ENCODE measurements at regions not wholly inside any gene's neighbourhood (a gene's known extent, or its start where the extent isn't known, plus 50 kb on each side); places are given as distances from the start of the nearest gene placed in this dataset.
"Not testable (repeated sequence)": the region's sequence is repeated elsewhere in the genome, so short reads cannot be mapped to it uniquely, and the experiment has no call there.

DNA sequence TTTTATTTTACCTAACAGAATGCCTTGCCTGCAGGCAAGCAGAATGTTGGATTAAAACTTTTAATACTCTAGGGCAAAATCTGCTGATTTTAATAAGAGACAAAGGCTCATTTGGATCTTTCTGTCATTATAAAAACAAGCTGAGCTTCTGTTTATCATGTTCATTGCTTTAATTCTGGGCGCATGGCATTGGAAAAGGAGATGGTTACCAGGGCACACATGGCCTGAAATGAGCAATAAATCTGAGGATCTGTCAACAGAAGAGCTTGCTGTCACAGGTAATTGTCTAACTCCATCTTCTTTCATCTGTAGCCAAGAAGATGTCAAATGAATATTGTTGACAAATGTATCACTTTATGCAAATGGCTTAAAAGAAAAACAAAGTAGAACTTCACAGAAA lies 439.6 kb downstream of the DOK5 start:
- no peak overlapping the region for H3K4me3 ChIP-seq (ENCODE audit: low read depth in 1 of 2, low read length in 2 of 2)
- no peak overlapping the region for H3K27ac ChIP-seq (ENCODE audit: low read depth in 2 of 2, low read length in 1 of 2)
- WGBS, 2 donors = 43 to 60% methylated on average over 1 of the region's 1 CpG
- H3K9me3 ChIP-seq (ENCODE audit: control insufficient read depth in 2 of 2, insufficient read depth in 1 of 2, low read depth in 1 of 2, low read length in 1 of 2) = no peaks in the 10 kb centered on the region
- no peaks in the 10 kb centered on the region for H3K36me3 ChIP-seq (ENCODE audit: control insufficient read depth in 2 of 2, insufficient read depth in 2 of 2, low read length in 1 of 2)
- no peaks in the 10 kb centered on the region for H3K27me3 ChIP-seq (ENCODE audit: control insufficient read depth in 1 of 2, insufficient read depth in 2 of 2, low read length in 2 of 2)
- no peaks in the 10 kb centered on the region for H3K4me1 ChIP-seq (ENCODE audit: control insufficient read depth in 2 of 2, insufficient read depth in 2 of 2, low read length in 1 of 2)

DNA sequence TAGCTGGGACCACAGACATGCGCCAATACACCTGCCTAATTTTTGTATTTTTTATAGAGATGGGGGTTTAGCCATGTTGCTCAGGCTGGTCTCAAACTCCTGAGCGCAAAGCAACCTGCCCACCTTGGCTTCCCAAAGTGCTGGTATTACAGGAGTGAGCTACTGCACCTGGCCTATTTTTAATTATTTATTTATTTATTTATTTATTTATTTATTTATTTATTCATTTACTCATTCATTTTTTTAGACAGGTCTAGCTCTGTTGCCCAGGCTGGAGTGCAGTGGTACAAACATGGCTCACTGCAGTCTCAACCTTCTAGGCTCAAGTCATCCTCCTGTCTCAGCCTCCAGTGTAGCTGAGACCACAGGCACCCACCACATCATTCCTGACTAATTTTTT lies 434.3 kb downstream of the DOK5 start:
- Histone ChIP-seq H3K4me3 (ENCODE audit: low read depth in 1 of 2, low read length in 2 of 2) (no peak overlapping the region), H3K4me1 (ENCODE audit: control insufficient read depth in 2 of 2, insufficient read depth in 2 of 2, low read length in 1 of 2) (no peaks in the 10 kb centered on the region), H3K36me3 (ENCODE audit: control insufficient read depth in 2 of 2, insufficient read depth in 2 of 2, low read length in 1 of 2) (no peaks in the 10 kb centered on the region), H3K27ac (ENCODE audit: low read depth in 2 of 2, low read length in 1 of 2) (no peak overlapping the region), H3K9me3 (ENCODE audit: control insufficient read depth in 2 of 2, insufficient read depth in 1 of 2, low read depth in 1 of 2, low read length in 1 of 2) (no peaks in the 10 kb centered on the region), H3K27me3 (ENCODE audit: control insufficient read depth in 1 of 2, insufficient read depth in 2 of 2, low read length in 2 of 2) (no peaks in the 10 kb centered on the region)
- WGBS, 2 donors = 96 to 98% methylated on average over 2 of the region's 2 CpGs

DNA sequence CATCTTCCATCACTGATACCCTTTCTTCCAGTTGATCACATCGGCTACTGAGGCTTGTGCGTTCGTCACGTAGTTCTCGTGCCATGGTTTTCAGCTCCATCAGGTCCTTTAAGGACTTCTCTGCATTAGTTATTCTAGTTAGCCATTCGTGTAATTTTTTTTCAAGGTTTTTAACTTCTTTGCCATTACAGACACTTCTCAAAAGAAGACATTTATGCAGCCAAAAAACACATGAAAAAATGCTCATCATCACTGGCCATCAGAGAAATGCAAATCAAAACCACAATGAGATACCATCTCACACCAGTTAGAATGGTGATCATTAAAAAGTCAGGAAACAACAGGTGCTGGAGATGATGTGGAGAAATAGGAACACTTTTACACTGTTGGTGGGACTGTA lies 430.7 kb downstream of the DOK5 start:
- H3K9me3 ChIP-seq (ENCODE audit: control insufficient read depth in 2 of 2, insufficient read depth in 1 of 2, low read depth in 1 of 2, low read length in 1 of 2); H3K4me1 ChIP-seq (ENCODE audit: control insufficient read depth in 2 of 2, insufficient read depth in 2 of 2, low read length in 1 of 2); H3K27me3 ChIP-seq (ENCODE audit: control insufficient read depth in 1 of 2, insufficient read depth in 2 of 2, low read length in 2 of 2); H3K27ac ChIP-seq (ENCODE audit: low read depth in 2 of 2, low read length in 1 of 2); H3K36me3 ChIP-seq (ENCODE audit: control insufficient read depth in 2 of 2, insufficient read depth in 2 of 2, low read length in 1 of 2); H3K4me3 ChIP-seq (ENCODE audit: low read depth in 1 of 2, low read length in 2 of 2): not testable (repeated sequence)
- 93 to 96% methylated on average over 6 of the region's 6 CpGs for WGBS, 2 donors

DNA sequence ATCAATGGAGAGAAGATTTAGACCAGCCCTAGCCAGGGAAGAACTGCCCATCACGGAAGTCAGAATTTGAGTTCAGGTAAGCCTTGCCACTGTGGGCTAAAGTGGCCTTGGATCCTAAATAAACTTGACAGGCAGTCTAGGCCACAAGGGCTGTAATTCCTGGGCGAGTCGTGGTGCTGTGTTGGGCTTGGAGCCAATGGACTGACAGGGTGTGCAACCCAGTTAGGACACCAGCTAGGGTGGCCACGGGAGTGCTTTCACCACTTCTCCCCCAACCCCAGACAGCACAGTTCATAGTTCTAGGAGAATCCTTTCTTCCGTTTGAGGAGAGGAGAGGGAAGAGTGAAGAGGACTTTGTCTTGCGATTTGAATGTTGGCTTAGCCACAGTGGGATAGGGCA lies 422.4 kb downstream of the DOK5 start:
- no peaks in the 10 kb centered on the region for H3K27me3 ChIP-seq (ENCODE audit: control insufficient read depth in 1 of 2, insufficient read depth in 2 of 2, low read length in 2 of 2)
- no peaks in the 10 kb centered on the region for H3K36me3 ChIP-seq (ENCODE audit: control insufficient read depth in 2 of 2, insufficient read depth in 2 of 2, low read length in 1 of 2)
- 81 to 90% methylated on average over 6 of the region's 6 CpGs for WGBS, 2 donors
- no peak overlapping the region for H3K4me3 ChIP-seq (ENCODE audit: low read depth in 1 of 2, low read length in 2 of 2)
- no peak overlapping the region for H3K27ac ChIP-seq (ENCODE audit: low read depth in 2 of 2, low read length in 1 of 2)
- peaks cover 6 to 11% of the 10 kb centered on the region in 2 donors for H3K9me3 ChIP-seq (ENCODE audit: control insufficient read depth in 2 of 2, insufficient read depth in 1 of 2, low read depth in 1 of 2, low read length in 1 of 2)
- H3K4me1 ChIP-seq (ENCODE audit: control insufficient read depth in 2 of 2, insufficient read depth in 2 of 2, low read length in 1 of 2) = no peaks in the 10 kb centered on the region

GRCh38 chr20:54891907-54892306 lies 416.5 kb downstream of the DOK5 start:
- no peak overlapping the region for H3K4me3 ChIP-seq (ENCODE audit: low read depth in 1 of 2, low read length in 2 of 2)
- H3K9me3 ChIP-seq (ENCODE audit: control insufficient read depth in 2 of 2, insufficient read depth in 1 of 2, low read depth in 1 of 2, low read length in 1 of 2) = no peaks in the 10 kb centered on the region
- H3K36me3 ChIP-seq (ENCODE audit: control insufficient read depth in 2 of 2, insufficient read depth in 2 of 2, low read length in 1 of 2) = no peaks in the 10 kb centered on the region
- no peaks in the 10 kb centered on the region for H3K27me3 ChIP-seq (ENCODE audit: control insufficient read depth in 1 of 2, insufficient read depth in 2 of 2, low read length in 2 of 2)
- 59 to 67% methylated on average over 3 of the region's 3 CpGs for WGBS, 2 donors
- no peak overlapping the region for H3K27ac ChIP-seq (ENCODE audit: low read depth in 2 of 2, low read length in 1 of 2)
- no peaks in the 10 kb centered on the region for H3K4me1 ChIP-seq (ENCODE audit: control insufficient read depth in 2 of 2, insufficient read depth in 2 of 2, low read length in 1 of 2)

DNA sequence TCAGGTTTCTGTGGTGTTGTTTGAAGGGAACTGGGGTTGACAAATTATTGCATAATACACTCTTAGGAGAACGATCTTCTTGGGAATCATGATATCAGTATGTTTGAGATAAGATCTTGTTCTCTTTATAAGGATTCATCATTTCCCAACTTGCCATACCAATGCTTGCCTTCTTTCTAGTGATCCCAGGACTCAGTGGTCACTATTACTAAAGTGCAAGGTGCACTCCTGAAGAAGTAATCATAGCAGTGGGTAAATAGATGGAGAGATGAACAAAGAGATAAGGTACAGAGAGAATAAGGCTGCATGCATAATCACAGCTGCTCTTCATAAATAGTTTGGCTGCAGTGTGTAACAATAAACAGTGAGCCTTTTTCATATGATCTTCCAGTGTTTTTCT lies 404.0 kb downstream of the DOK5 start:
- WGBS, 2 donors = 74 to 77% methylated on average over 1 of the region's 1 CpG
- Histone ChIP-seq H3K27ac (ENCODE audit: low read depth in 2 of 2, low read length in 1 of 2) (no peak overlapping the region), H3K9me3 (ENCODE audit: control insufficient read depth in 2 of 2, insufficient read depth in 1 of 2, low read depth in 1 of 2, low read length in 1 of 2) (no peaks in the 10 kb centered on the region)

GRCh38 chr20:54875307-54875706 lies 399.9 kb downstream of the DOK5 start:
- Histone ChIP-seq H3K4me3 (ENCODE audit: low read depth in 1 of 2, low read length in 2 of 2) (no peak overlapping the region), H3K27ac (ENCODE audit: low read depth in 2 of 2, low read length in 1 of 2) (no peak overlapping the region), H3K27me3 (ENCODE audit: control insufficient read depth in 1 of 2, insufficient read depth in 2 of 2, low read length in 2 of 2) (no peaks in the 10 kb centered on the region), H3K4me1 (ENCODE audit: control insufficient read depth in 2 of 2, insufficient read depth in 2 of 2, low read length in 1 of 2) (no peaks in the 10 kb centered on the region), H3K36me3 (ENCODE audit: control insufficient read depth in 2 of 2, insufficient read depth in 2 of 2, low read length in 1 of 2) (no peaks in the 10 kb centered on the region), H3K9me3 (ENCODE audit: control insufficient read depth in 2 of 2, insufficient read depth in 1 of 2, low read depth in 1 of 2, low read length in 1 of 2) (no peaks in the 10 kb centered on the region)
- 77 to 80% methylated on average over 3 of the region's 3 CpGs for WGBS, 2 donors

More for the DNA sequence above, 404.0 kb downstream of the DOK5 start:
- no peaks in the 10 kb centered on the region for H3K27me3 ChIP-seq (ENCODE audit: control insufficient read depth in 1 of 2, insufficient read depth in 2 of 2, low read length in 2 of 2)
- H3K4me1 ChIP-seq (ENCODE audit: control insufficient read depth in 2 of 2, insufficient read depth in 2 of 2, low read length in 1 of 2) = no peaks in the 10 kb centered on the region
- no peaks in the 10 kb centered on the region for H3K36me3 ChIP-seq (ENCODE audit: control insufficient read depth in 2 of 2, insufficient read depth in 2 of 2, low read length in 1 of 2)
- no peak overlapping the region for H3K4me3 ChIP-seq (ENCODE audit: low read depth in 1 of 2, low read length in 2 of 2)

DNA sequence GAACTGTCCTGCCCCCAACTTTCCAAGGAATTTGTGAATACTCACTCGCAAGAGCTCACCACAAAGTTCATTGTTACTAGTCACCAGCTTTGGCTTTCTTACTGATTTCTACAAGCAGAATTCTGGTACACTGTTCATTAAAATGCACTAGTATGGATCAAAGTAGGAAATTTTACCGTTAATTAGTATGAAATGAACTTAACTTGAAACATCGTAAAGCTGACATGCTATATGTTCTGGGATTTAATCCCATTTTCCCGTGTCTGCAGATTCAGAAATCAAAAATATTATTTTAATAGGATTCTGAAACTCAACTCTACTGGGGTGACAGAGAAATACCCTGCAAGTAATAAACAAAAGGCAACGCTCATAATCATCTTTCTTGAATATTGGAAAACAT lies 399.3 kb downstream of the DOK5 start:
- 87 to 89% methylated on average over 5 of the region's 5 CpGs for WGBS, 2 donors
- Histone ChIP-seq H3K9me3 (ENCODE audit: control insufficient read depth in 2 of 2, insufficient read depth in 1 of 2, low read depth in 1 of 2, low read length in 1 of 2) (no peaks in the 10 kb centered on the region), H3K4me1 (ENCODE audit: control insufficient read depth in 2 of 2, insufficient read depth in 2 of 2, low read length in 1 of 2) (no peaks in the 10 kb centered on the region)

DNA sequence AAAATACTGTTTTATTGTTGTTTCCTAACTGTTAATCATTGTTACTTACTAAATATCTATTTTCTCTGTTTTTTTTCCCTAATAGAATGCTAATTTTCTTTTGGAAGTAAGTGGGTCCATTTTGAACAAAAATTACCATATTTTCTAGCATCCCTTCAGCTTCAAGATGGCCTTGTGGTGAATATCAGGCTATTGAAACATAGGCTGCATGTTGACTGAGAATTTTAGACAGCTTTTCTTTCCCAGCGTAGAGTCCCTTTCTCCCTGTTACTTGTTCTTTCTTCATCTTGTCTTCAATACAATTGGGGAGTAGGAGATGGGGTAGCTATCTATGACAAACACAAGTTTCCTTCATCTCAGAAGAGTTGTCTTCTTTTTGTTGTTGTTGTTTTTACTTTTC lies 397.0 kb downstream of the DOK5 start:
- no peaks in the 10 kb centered on the region for H3K4me1 ChIP-seq (ENCODE audit: control insufficient read depth in 2 of 2, insufficient read depth in 2 of 2, low read length in 1 of 2)
- H3K27ac ChIP-seq (ENCODE audit: low read depth in 2 of 2, low read length in 1 of 2) = no peak overlapping the region
- 92 to 93% methylated on average over 1 of the region's 1 CpG for WGBS, 2 donors
- H3K36me3 ChIP-seq (ENCODE audit: control insufficient read depth in 2 of 2, insufficient read depth in 2 of 2, low read length in 1 of 2) = no peaks in the 10 kb centered on the region
- no peaks in the 10 kb centered on the region for H3K27me3 ChIP-seq (ENCODE audit: control insufficient read depth in 1 of 2, insufficient read depth in 2 of 2, low read length in 2 of 2)
- H3K4me3 ChIP-seq (ENCODE audit: low read depth in 1 of 2, low read length in 2 of 2) = no peak overlapping the region
- H3K9me3 ChIP-seq (ENCODE audit: control insufficient read depth in 2 of 2, insufficient read depth in 1 of 2, low read depth in 1 of 2, low read length in 1 of 2) = no peaks in the 10 kb centered on the region

More for the DNA sequence above, 399.3 kb downstream of the DOK5 start:
- Histone ChIP-seq H3K36me3 (ENCODE audit: control insufficient read depth in 2 of 2, insufficient read depth in 2 of 2, low read length in 1 of 2) (no peaks in the 10 kb centered on the region), H3K4me3 (ENCODE audit: low read depth in 1 of 2, low read length in 2 of 2) (no peak overlapping the region), H3K27me3 (ENCODE audit: control insufficient read depth in 1 of 2, insufficient read depth in 2 of 2, low read length in 2 of 2) (no peaks in the 10 kb centered on the region), H3K27ac (ENCODE audit: low read depth in 2 of 2, low read length in 1 of 2) (no peak overlapping the region)

GRCh38 chr20:54869765-54870164 lies 394.4 kb downstream of the DOK5 start:
- H3K4me1 ChIP-seq (ENCODE audit: control insufficient read depth in 2 of 2, insufficient read depth in 2 of 2, low read length in 1 of 2) = no peaks in the 10 kb centered on the region
- no peak overlapping the region for H3K27ac ChIP-seq (ENCODE audit: low read depth in 2 of 2, low read length in 1 of 2)
- no peaks in the 10 kb centered on the region for H3K9me3 ChIP-seq (ENCODE audit: control insufficient read depth in 2 of 2, insufficient read depth in 1 of 2, low read depth in 1 of 2, low read length in 1 of 2)
- H3K36me3 ChIP-seq (ENCODE audit: control insufficient read depth in 2 of 2, insufficient read depth in 2 of 2, low read length in 1 of 2) = no peaks in the 10 kb centered on the region
- 67 to 68% methylated on average over 3 of the region's 3 CpGs for WGBS, 2 donors
- no peak overlapping the region for H3K4me3 ChIP-seq (ENCODE audit: low read depth in 1 of 2, low read length in 2 of 2)
- no peaks in the 10 kb centered on the region for H3K27me3 ChIP-seq (ENCODE audit: control insufficient read depth in 1 of 2, insufficient read depth in 2 of 2, low read length in 2 of 2)
